K562 (cell line): ENCODE measurements at regions not wholly inside any gene's neighbourhood (a gene's known extent, or its start where the extent isn't known, plus 50 kb on each side); places are given as distances from the start of the nearest gene placed in this dataset.

Experiments
- ATAC-seq: fragments of 200-7000 bp; cut with Tn5 transposase; 3 replicates; pipeline ENCODE4 v1.9.1; 2020; ENCODE audit warnings: moderate library complexity
- BruUV-seq: library from RNA; stranded (reverse); fragments of 400-500 nt; replicated peaks from 2 replicates; lab custom pipeline; 2021; lab: Mats Ljungman, UMichigan
- CTCF ChIA-PET: fragments of 300-600 bp; formaldehyde crosslinking; extraction: SDS; loops from one replicate; lab custom pipeline; 2021; ENCODE audit warnings: low intra/inter-chr PET ratio; lab: Yijun Ruan, JAX
- POLR2A ChIA-PET: fragments of 300-600, 350-650 bp; sonication (Branson Sonifier 250); formaldehyde crosslinking; extraction: SDS; loops from one replicate; lab custom pipeline; 2021; ENCODE audit warnings: antibody characterized with exemption, inconsistent platforms; lab: Yijun Ruan, JAX
- DNase-seq, 4 experiments: peaks; one replicate each; pipeline versions ENCODE4 v3.0.0 to v3.0.0-alpha.2; 2011 to 2018; ENCODE audit warnings: low spot score in 3 of 4, mixed read lengths in 3 of 4; ENCODE audit errors: extremely low read depth in 1 of 4
- FAIRE-seq: peaks from 2 replicates; lab custom pipeline; 2011; peaks lifted over from hg19 to GRCh38; lab: Jason Lieb, UNC
- H2AFZ ChIP-seq: 2 replicates; pipeline ENCODE4 v1.6.0; 2011; ENCODE audit warnings: low read depth, low read length, control low read depth, inconsistent platforms
- H3K27ac ChIP-seq: fragments of 200-600 bp; 3 replicates; pipeline ENCODE4 v1.8.0; 2011; ENCODE audit warnings: low read depth, mild to moderate bottlenecking, control low read depth, inconsistent platforms, low read length, moderate library complexity, mixed read lengths; ENCODE audit errors: extremely low read depth
- H3K27me3 ChIP-seq, 2 experiments: fragments of 300-600 bp in 1 of 2; 2 replicates in 1 of 2; 3 replicates in 1 of 2; pipeline versions ENCODE4 v1.6.0 to v1.8.0; 2011; ENCODE audit warnings: inconsistent platforms in 2 of 2, low read length in 2 of 2, mild to moderate bottlenecking in 1 of 2, mixed read lengths in 1 of 2, moderate library complexity in 1 of 2; ENCODE audit not compliant: control insufficient read depth in 2 of 2, insufficient read depth in 2 of 2
- H3K36me3 ChIP-seq: fragments of 300-600 bp; 3 replicates; pipeline ENCODE4 v1.8.0; 2011; ENCODE audit warnings: mild to moderate bottlenecking, low read length, inconsistent platforms; ENCODE audit not compliant: control insufficient read depth, insufficient read depth
- H3K4me1 ChIP-seq, 2 experiments: fragments of 200-600 bp in 1 of 2; replicated peaks in 1 of 2; 2 replicates in 1 of 2; 3 replicates in 1 of 2; pipeline versions ENCODE4 v1.5.1 to v1.8.0; 2011; ENCODE audit warnings: inconsistent platforms in 2 of 2, low read length in 2 of 2, mild to moderate bottlenecking in 1 of 2, mixed read lengths in 1 of 2, moderate library complexity in 1 of 2; ENCODE audit not compliant: control insufficient read depth in 2 of 2, insufficient read depth in 2 of 2
- H3K4me2 ChIP-seq: 2 replicates; pipeline ENCODE4 v1.6.1; 2011; ENCODE audit warnings: low read length, control low read depth, inconsistent platforms, mixed read lengths; ENCODE audit not compliant: insufficient read depth
- H3K4me3 ChIP-seq: fragments of 200-600 bp; sonication (generic), shearing (Covaris generic); 2 replicates; pipeline ENCODE4 v1.5.1; 2016; ENCODE audit warnings: control low read depth, inconsistent platforms
- H3K79me2 ChIP-seq: fragments of 200-600 bp; 3 replicates; pipeline ENCODE4 v1.8.0; 2011; ENCODE audit warnings: low read length, inconsistent platforms; ENCODE audit not compliant: control insufficient read depth, insufficient read depth
- H3K9ac ChIP-seq, 2 experiments: 2 replicates each; pipeline versions ENCODE4 v1.6.0 to v1.6.1; 2011; ENCODE audit warnings: low read depth in 2 of 2, low read length in 2 of 2, control low read depth in 1 of 2, inconsistent platforms in 1 of 2, mild to moderate bottlenecking in 1 of 2, mixed read lengths in 1 of 2; ENCODE audit not compliant: insufficient read depth in 1 of 2
- H3K9me1 ChIP-seq: one replicate; pipeline ENCODE4 v1.6.0; 2011; ENCODE audit warnings: inconsistent platforms, mild to moderate bottlenecking, low read length, moderate library complexity; ENCODE audit not compliant: control insufficient read depth, insufficient read depth
- H3K9me3 ChIP-seq: replicated peaks from 2 replicates; pipeline ENCODE4 v1.5.1; 2011; ENCODE audit warnings: low read depth, low read length, inconsistent platforms; ENCODE audit not compliant: control insufficient read depth, insufficient read depth
- H4K20me1 ChIP-seq: replicated peaks from 2 replicates; pipeline ENCODE4 v1.6.1; 2011; ENCODE audit warnings: low read length, inconsistent platforms, mixed read lengths; ENCODE audit not compliant: control insufficient read depth, insufficient read depth
- CREBBP ChIP-seq: IDR thresholded peaks from one replicate; pipeline ENCODE4 v1.6.1; 2012; ENCODE audit warnings: low read depth, mild to moderate bottlenecking, control low read depth, inconsistent platforms, low read length
- HIVEP1 ChIP-seq: fragments of 250-450 bp; sonication (Bioruptor Pico); IDR thresholded peaks from 2 replicates; pipeline ENCODE4 v1.4.0; 2020; ENCODE audit warnings: mild to moderate bottlenecking
- JUN ChIP-seq, 2 experiments: sonication (generic) in 1 of 2; formaldehyde crosslinking in 1 of 2; IDR thresholded peaks; 2 replicates each; pipeline versions ENCODE4 v1.6.1 to v1.8.0; 2012 to 2022; ENCODE audit warnings: borderline replicate concordance in 2 of 2, mild to moderate bottlenecking in 2 of 2, improper control_type of control experiment in 1 of 2, low read depth in 1 of 2, low read length in 1 of 2, missing genetic modification reagents in 1 of 2
- MEIS2 ChIP-seq: fragments of 450-650 bp; IDR thresholded peaks from 2 replicates; pipeline ENCODE4 v1.6.1; 2014; ENCODE audit warnings: mild to moderate bottlenecking; ENCODE audit not compliant: partially characterized antibody
- PTBP1 ChIP-seq: fragments of 200-400 bp; formaldehyde crosslinking; IDR thresholded peaks from 2 replicates; pipeline ENCODE4 v1.6.1; 2017; ENCODE audit warnings: low read depth, low read length
- WGBS: fragments of 100-300 bp; shearing (Covaris generic); methylation state at CpG from one replicate; pipeline ENCODE4 v1.1.6; 2016; ENCODE audit warnings: low coverage, mixed read lengths; ENCODE audit not compliant: insufficient coverage; ENCODE audit errors: missing lambda C conversion rate; 5-methylcytosine and 5-hydroxymethylcytosine counted together
- in situ Hi-C: fragments of 300-500 bp; cut with MboI; formaldehyde crosslinking; loops from 4 replicates; pipeline ENCODE4 v1.15.0; 2018; ENCODE audit warnings: inconsistent platforms, mixed read lengths
- intact Hi-C: fragments of 100-400 bp; cut with micrococcal nuclease; formaldehyde crosslinking; loops from 2 replicates; pipeline ENCODE4 v1.14.2; 2022
- TF ChIP-seq, protein P1 (sequence below): sonication (generic); formaldehyde crosslinking; IDR thresholded peaks from 2 replicates; pipeline ENCODE4 v1.8.0; 2022; ENCODE audit warnings: missing genetic modification reagents, mild to moderate bottlenecking, borderline replicate concordance
- TF ChIP-seq, protein P2 (sequence below): sonication (generic); formaldehyde crosslinking; IDR thresholded peaks from 2 replicates; pipeline ENCODE4 v1.4.0; 2020; ENCODE audit warnings: mild to moderate bottlenecking, missing genetic modification reagents
- TF ChIP-seq, protein P3 (sequence below): IDR thresholded peaks from 2 replicates; pipeline ENCODE4 v1.6.1; 2014; ENCODE audit warnings: antibody characterized with exemption

DNA sequence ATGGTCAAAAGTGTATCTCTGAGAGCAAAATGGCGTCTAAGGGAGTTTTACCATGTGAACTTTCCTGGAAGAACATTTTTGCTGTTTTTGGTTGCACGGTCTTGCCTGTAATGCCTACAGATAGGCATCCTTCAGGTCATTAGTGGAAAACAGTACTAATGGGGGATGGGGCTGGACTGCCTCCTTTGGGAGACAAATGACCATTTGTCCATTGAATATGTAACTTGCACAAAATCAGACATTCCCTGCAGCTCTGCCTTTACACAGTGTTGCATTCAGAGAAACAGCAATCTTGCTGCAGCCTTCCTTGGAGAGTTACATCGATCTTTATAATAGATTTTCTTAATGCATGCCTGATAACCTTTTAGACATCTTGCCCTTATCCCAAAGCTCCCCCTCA lies 138.5 kb upstream of the EGFLAM start:
- DNase-seq (no peak), FAIRE-seq (no peak), ATAC-seq (no peak)
- BruUV-seq, result no TSS peak
- no peaks in the 10 kb centered on the region for H3K4me1 ChIP-seq
- H3K9ac ChIP-seq, result no peak overlapping the region
- no peaks in the 10 kb centered on the region for H3K36me3 ChIP-seq
- H3K27me3 ChIP-seq, result no peaks in the 10 kb centered on the region; a peak in 1 of 5 replicates
- no peaks in the 10 kb centered on the region for H4K20me1 ChIP-seq
- CTCF ChIA-PET, result no interaction called here
- H3K27ac ChIP-seq, result no peak overlapping the region
- in situ Hi-C loops, result no loop called here
- POLR2A ChIA-PET, result interaction anchor here (0.8 kb wide), 1 partner anchor 24 kb away, joined by 3 read pairs; no protein-coding TSS in a partner anchor
- intact Hi-C loops, result no loop called here
- no peak overlapping the region for H2AFZ ChIP-seq
- no peak for TF ChIP-seq CREBBP
- TF ChIP-seq, protein P1, sequence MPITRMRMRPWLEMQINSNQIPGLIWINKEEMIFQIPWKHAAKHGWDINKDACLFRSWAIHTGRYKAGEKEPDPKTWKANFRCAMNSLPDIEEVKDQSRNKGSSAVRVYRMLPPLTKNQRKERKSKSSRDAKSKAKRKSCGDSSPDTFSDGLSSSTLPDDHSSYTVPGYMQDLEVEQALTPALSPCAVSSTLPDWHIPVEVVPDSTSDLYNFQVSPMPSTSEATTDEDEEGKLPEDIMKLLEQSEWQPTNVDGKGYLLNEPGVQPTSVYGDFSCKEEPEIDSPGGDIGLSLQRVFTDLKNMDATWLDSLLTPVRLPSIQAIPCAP (CRISPR knock-in tag), result no peak
- TF ChIP-seq, protein P2, sequence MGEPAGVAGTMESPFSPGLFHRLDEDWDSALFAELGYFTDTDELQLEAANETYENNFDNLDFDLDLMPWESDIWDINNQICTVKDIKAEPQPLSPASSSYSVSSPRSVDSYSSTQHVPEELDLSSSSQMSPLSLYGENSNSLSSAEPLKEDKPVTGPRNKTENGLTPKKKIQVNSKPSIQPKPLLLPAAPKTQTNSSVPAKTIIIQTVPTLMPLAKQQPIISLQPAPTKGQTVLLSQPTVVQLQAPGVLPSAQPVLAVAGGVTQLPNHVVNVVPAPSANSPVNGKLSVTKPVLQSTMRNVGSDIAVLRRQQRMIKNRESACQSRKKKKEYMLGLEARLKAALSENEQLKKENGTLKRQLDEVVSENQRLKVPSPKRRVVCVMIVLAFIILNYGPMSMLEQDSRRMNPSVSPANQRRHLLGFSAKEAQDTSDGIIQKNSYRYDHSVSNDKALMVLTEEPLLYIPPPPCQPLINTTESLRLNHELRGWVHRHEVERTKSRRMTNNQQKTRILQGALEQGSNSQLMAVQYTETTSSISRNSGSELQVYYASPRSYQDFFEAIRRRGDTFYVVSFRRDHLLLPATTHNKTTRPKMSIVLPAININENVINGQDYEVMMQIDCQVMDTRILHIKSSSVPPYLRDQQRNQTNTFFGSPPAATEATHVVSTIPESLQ, result no peak
- no peak for TF ChIP-seq MEIS2
- no peak for TF ChIP-seq JUN (IDR thresholded peaks at IDR 0.05; ENCODE audit: borderline replicate concordance, low read depth, low read length)
- no peak for TF ChIP-seq JUN (CRISPR knock-in tag; IDR thresholded peaks at IDR 0.05; ENCODE audit: borderline replicate concordance)
- TF ChIP-seq, protein P3, sequence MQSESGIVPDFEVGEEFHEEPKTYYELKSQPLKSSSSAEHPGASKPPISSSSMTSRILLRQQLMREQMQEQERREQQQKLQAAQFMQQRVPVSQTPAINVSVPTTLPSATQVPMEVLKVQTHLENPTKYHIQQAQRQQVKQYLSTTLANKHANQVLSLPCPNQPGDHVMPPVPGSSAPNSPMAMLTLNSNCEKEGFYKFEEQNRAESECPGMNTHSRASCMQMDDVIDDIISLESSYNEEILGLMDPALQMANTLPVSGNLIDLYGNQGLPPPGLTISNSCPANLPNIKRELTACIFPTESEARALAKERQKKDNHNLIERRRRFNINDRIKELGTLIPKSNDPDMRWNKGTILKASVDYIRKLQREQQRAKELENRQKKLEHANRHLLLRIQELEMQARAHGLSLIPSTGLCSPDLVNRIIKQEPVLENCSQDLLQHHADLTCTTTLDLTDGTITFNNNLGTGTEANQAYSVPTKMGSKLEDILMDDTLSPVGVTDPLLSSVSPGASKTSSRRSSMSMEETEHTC, result no peak
- no peak for TF ChIP-seq HIVEP1
- TF ChIP-seq PTBP1, result no peak
- TF ChIP-seq, all 486 proteins: peak for 0
- H3K4me3 ChIP-seq, result no peak overlapping the region
- no peaks in the 10 kb centered on the region for H3K9me1 ChIP-seq
- no peak overlapping the region for H3K4me2 ChIP-seq
- WGBS, result 0% methylated on average over 3 of the region's 3 CpGs
- H3K79me2 ChIP-seq, result no peaks in the 10 kb centered on the region
- no peaks in the 10 kb centered on the region for H3K9me3 ChIP-seq
